SU-DHL-6 (cell line): ENCODE measurements at regions not wholly inside any gene's neighbourhood (a gene's known extent, or its start where the extent isn't known, plus 50 kb on each side); places are given as distances from the start of the nearest gene placed in this dataset.

Source experiments
- H2AFZ ChIP-seq: fragments of 200-600 bp; sonication (generic); 2 replicates; pipeline ENCODE4 v1.6.1; 2014; ENCODE audit warnings: low read depth, mild to moderate bottlenecking, moderate library complexity, mixed read lengths, antibody characterized with exemption, low read length; ENCODE audit not compliant: severe bottlenecking
- H3F3A ChIP-seq: fragments of 200-600 bp; shearing (Covaris generic); 2 replicates; pipeline ENCODE4 v1.6.0; 2016; ENCODE audit warnings: antibody characterized with exemption, mild to moderate bottlenecking; ENCODE audit not compliant: insufficient read depth
- H3K27ac ChIP-seq: fragments of 200-600 bp; sonication (generic); 2 replicates; pipeline ENCODE4 v1.5.1; 2016; ENCODE audit warnings: low read depth, mild to moderate bottlenecking, low read length, moderate library complexity, mixed read lengths
- H3K27me3 ChIP-seq: fragments of 200-600 bp; sonication (generic), shearing (Covaris generic); 2 replicates; pipeline ENCODE4 v1.6.0; 2014; ENCODE audit warnings: mild to moderate bottlenecking, low read length
- H3K36me3 ChIP-seq: fragments of 200-600 bp; sonication (generic); 2 replicates; pipeline ENCODE4 v1.6.1; 2014; ENCODE audit warnings: mild to moderate bottlenecking, low read length, mixed read lengths
- H3K4me2 ChIP-seq: fragments of 300-600, 200-600 bp; shearing (Covaris generic), sonication (generic); 2 replicates; pipeline ENCODE4 v1.6.0; 2014; ENCODE audit warnings: low read length, low read depth, mild to moderate bottlenecking; ENCODE audit not compliant: poor library complexity, severe bottlenecking
- H3K4me3 ChIP-seq: fragments of 200-600 bp; sonication (generic); 2 replicates; pipeline ENCODE4 v1.5.1; 2014; ENCODE audit warnings: antibody characterized with exemption, low read length, mild to moderate bottlenecking, mixed read lengths; ENCODE audit not compliant: insufficient read depth, poor library complexity, severe bottlenecking
- H3K79me2 ChIP-seq: fragments of 200-600 bp; sonication (generic); 2 replicates; pipeline ENCODE4 v1.6.1; 2014; ENCODE audit warnings: mild to moderate bottlenecking, low read length, moderate library complexity; ENCODE audit not compliant: insufficient read depth
- H3K9ac ChIP-seq: fragments of 200-600 bp; sonication (generic); 2 replicates; pipeline ENCODE4 v1.7.0; 2014; ENCODE audit warnings: mild to moderate bottlenecking, low read length
- H3K9me2 ChIP-seq: fragments of 200-600 bp; sonication (generic); replicated peaks from 2 replicates; pipeline ENCODE4 v1.6.1; 2014; ENCODE audit warnings: low read length; ENCODE audit not compliant: insufficient read depth
- H3K9me3 ChIP-seq: fragments of 200-600 bp; sonication (generic); 2 replicates; pipeline ENCODE4 v1.6.1; 2014; ENCODE audit warnings: low read length, mixed read lengths; ENCODE audit not compliant: insufficient read depth
- H4K20me1 ChIP-seq: fragments of 200-600 bp; sonication (generic); 2 replicates; pipeline ENCODE4 v1.6.1; 2014; ENCODE audit warnings: low read depth, mild to moderate bottlenecking, antibody characterized with exemption, low read length, moderate library complexity, mixed read lengths
- CTCF ChIP-seq: fragments of 200-600 bp; sonication (generic); IDR thresholded peaks from one replicate; pipeline ENCODE4 v1.5.1; 2017; ENCODE audit warnings: antibody characterized with exemption, mild to moderate bottlenecking, low read length, moderate library complexity; ENCODE audit not compliant: insufficient read depth, poor library complexity, severe bottlenecking
- EZH2phosphoT487 ChIP-seq: fragments of 200-600 bp; sonication (generic), shearing (Covaris generic); conservative IDR thresholded peaks from 2 replicates; pipeline ENCODE4 v1.6.1; 2018; ENCODE audit warnings: mild to moderate bottlenecking, antibody characterized with exemption, low read length, moderate library complexity, mixed read lengths

- Histone ChIP-seq H3K9me3 (no peaks in the 10 kb centered on the region), H3K27me3 (no peaks in the 10 kb centered on the region), H3K9me2 (no peaks in the 10 kb centered on the region), H4K20me1 (no peaks in the 10 kb centered on the region), H3K4me3 (no peak overlapping the region), H3K9ac (no peak overlapping the region), H3K36me3 (no peaks in the 10 kb centered on the region), H2AFZ (no peak overlapping the region), H3K27ac (no peak overlapping the region), H3K79me2 (no peaks in the 10 kb centered on the region), H3K4me2 (no peak overlapping the region), H3F3A (no peaks in the 10 kb centered on the region)
- TF ChIP-seq CTCF (no peak), EZH2phosphoT487 (no peak)
Measured at GRCh38 chr10:23872290-23872689, 336.6 kb upstream of the KIAA1217 start.

DNA sequence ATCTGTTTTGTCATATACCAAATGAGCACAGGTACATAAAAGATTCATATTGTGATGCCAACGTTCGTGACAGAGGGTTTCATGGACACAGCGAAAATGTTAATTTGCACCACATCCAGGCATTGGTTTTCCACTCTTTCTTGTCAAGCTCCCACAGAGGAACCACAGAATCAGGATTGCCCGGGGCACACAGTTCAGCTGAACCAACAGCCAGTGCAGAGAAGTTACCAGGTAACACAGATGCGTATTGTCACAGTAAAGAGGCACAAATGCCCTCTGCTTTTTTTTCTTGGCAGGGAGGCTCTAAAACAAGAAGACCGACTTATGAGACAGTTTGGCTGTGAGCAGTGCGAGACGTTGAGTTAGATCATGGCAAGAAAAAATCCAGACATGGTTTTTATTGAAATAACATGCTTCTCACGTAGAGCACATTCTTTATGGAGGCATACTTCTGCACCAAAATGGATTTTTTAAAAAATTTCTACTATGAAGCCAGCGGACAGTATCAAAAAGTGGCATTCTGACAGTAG lies 331.1 kb upstream of the KIAA1217 start:
- H3K9me3 ChIP-seq = no peaks in the 10 kb centered on the region
- H3F3A ChIP-seq = no peaks in the 10 kb centered on the region
- TF ChIP-seq CTCF (no peak), EZH2phosphoT487 (no peak)
- no peak overlapping the region for H3K4me3 ChIP-seq
- H3K79me2 ChIP-seq = no peaks in the 10 kb centered on the region
- no peaks in the 10 kb centered on the region for H3K36me3 ChIP-seq
- no peak overlapping the region for H3K9ac ChIP-seq
- H2AFZ ChIP-seq = no peak overlapping the region
- H3K27ac ChIP-seq = no peak overlapping the region
- H4K20me1 ChIP-seq = no peaks in the 10 kb centered on the region
- no peak overlapping the region for H3K4me2 ChIP-seq
- no peaks in the 10 kb centered on the region for H3K27me3 ChIP-seq
- H3K9me2 ChIP-seq = no peaks in the 10 kb centered on the region

- no peaks in the 10 kb centered on the region for H3F3A ChIP-seq
- no peaks in the 10 kb centered on the region for H4K20me1 ChIP-seq
- TF ChIP-seq CTCF = no peak
- no peak for TF ChIP-seq EZH2phosphoT487
- no peaks in the 10 kb centered on the region for H3K36me3 ChIP-seq
- H3K9ac ChIP-seq = no peak overlapping the region
- H3K79me2 ChIP-seq = no peaks in the 10 kb centered on the region
- no peaks in the 10 kb centered on the region for H3K9me2 ChIP-seq
- no peak overlapping the region for H2AFZ ChIP-seq
- H3K4me2 ChIP-seq = no peak overlapping the region
- no peak overlapping the region for H3K27ac ChIP-seq
- H3K27me3 ChIP-seq = no peaks in the 10 kb centered on the region
- no peak overlapping the region for H3K4me3 ChIP-seq
- no peaks in the 10 kb centered on the region for H3K9me3 ChIP-seq
Measured at GRCh38 chr10:23884670-23885069, 324.3 kb upstream of the KIAA1217 start.
